Endothelial cell (in vitro differentiated cells): ENCODE measurements at regions not wholly inside any gene's neighbourhood (a gene's known extent, or its start where the extent isn't known, plus 50 kb on each side); places are given as distances from the start of the nearest gene placed in this dataset.

Source experiments
- DNase-seq: peaks from one replicate; pipeline ENCODE4 v3.0.0; 2021; ENCODE audit warnings: low spot score
- H3K27ac Mint-ChIP-seq: one replicate; pipeline ENCODE4 v1.8.0; 2021; ENCODE audit warnings: mixed read lengths, inconsistent platforms; ENCODE audit not compliant: unreplicated experiment
- H3K27me3 Mint-ChIP-seq: one replicate; pipeline ENCODE4 v1.8.0; 2021; ENCODE audit warnings: mild to moderate bottlenecking, moderate library complexity, mixed read lengths, inconsistent platforms; ENCODE audit not compliant: unreplicated experiment
- H3K36me3 Mint-ChIP-seq: one replicate; pipeline ENCODE4 v1.8.0; 2021; ENCODE audit warnings: mild to moderate bottlenecking, low read depth, mixed read lengths, inconsistent platforms; ENCODE audit not compliant: unreplicated experiment
- H3K4me1 Mint-ChIP-seq: one replicate; pipeline ENCODE4 v1.8.0; 2021; ENCODE audit warnings: mild to moderate bottlenecking, mixed read lengths, inconsistent platforms; ENCODE audit not compliant: unreplicated experiment
- H3K4me3 Mint-ChIP-seq: one replicate; pipeline ENCODE4 v1.8.0; 2021; ENCODE audit warnings: mild to moderate bottlenecking, mixed read lengths, inconsistent platforms; ENCODE audit not compliant: unreplicated experiment
- H3K9me3 Mint-ChIP-seq: one replicate; pipeline ENCODE4 v1.8.0; 2021; ENCODE audit warnings: mixed read lengths, inconsistent platforms; ENCODE audit not compliant: unreplicated experiment
- CTCF ChIP-seq: fragments of 200-600 bp; sonication (generic); IDR thresholded peaks from one replicate; pipeline ENCODE4 v1.5.0; 2021; ENCODE audit warnings: antibody characterized with exemption; ENCODE audit not compliant: unreplicated experiment

GRCh38 chr11:11192541-11192940 lies 160.5 kb downstream of the CSNK2A3 start:
- Mint-ChIP-seq H3K36me3 (no peaks in the 10 kb centered on the region), H3K9me3 (no peaks in the 10 kb centered on the region), H3K4me1 (peaks cover 8% of the 10 kb centered on the region), H3K27ac (no peak overlapping the region), H3K27me3 (peaks cover 4% of the 10 kb centered on the region), H3K4me3 (no peak overlapping the region)
- DNase-seq = no peak
- TF ChIP-seq CTCF = no peak

GRCh38 chr11:11189506-11189905 lies 163.5 kb downstream of the CSNK2A3 start:
- H3K36me3 Mint-ChIP-seq = no peaks in the 10 kb centered on the region
- no peak for TF ChIP-seq CTCF
- H3K4me1 Mint-ChIP-seq = peaks cover 2% of the 10 kb centered on the region
- no peak for DNase-seq
- H3K27me3 Mint-ChIP-seq = peaks cover under 1% of the 10 kb centered on the region
- H3K4me3 Mint-ChIP-seq = no peak overlapping the region
- no peak overlapping the region for H3K27ac Mint-ChIP-seq
- no peaks in the 10 kb centered on the region for H3K9me3 Mint-ChIP-seq

GRCh38 chr11:11186249-11186648 lies 166.8 kb downstream of the CSNK2A3 start:
- Mint-ChIP-seq H3K36me3 (no peaks in the 10 kb centered on the region), H3K27ac (no peak overlapping the region), H3K4me3 (no peak overlapping the region), H3K4me1 (peaks cover 8% of the 10 kb centered on the region), H3K9me3 (no peaks in the 10 kb centered on the region), H3K27me3 (no peaks in the 10 kb centered on the region)
- TF ChIP-seq CTCF = no peak
- DNase-seq = no peak

GRCh38 chr11:11182261-11182660 lies 170.8 kb downstream of the CSNK2A3 start:
- no peaks in the 10 kb centered on the region for H3K9me3 Mint-ChIP-seq
- no peaks in the 10 kb centered on the region for H3K27me3 Mint-ChIP-seq
- TF ChIP-seq CTCF = no peak
- no peaks in the 10 kb centered on the region for H3K36me3 Mint-ChIP-seq
- no peak overlapping the region for H3K27ac Mint-ChIP-seq
- no peak for DNase-seq
- H3K4me1 Mint-ChIP-seq = peaks cover 8% of the 10 kb centered on the region
- H3K4me3 Mint-ChIP-seq = no peak overlapping the region

- H3K27ac Mint-ChIP-seq = no peak overlapping the region
- no peak for DNase-seq
- no peak for TF ChIP-seq CTCF
Observed at GRCh38 chr11:11178671-11179638, 174.1 kb downstream of the CSNK2A3 start.

More at GRCh38 chr11:11178671-11179638, 174.1 kb downstream of the CSNK2A3 start:
- Mint-ChIP-seq H3K4me3 (no peak overlapping the region), H3K4me1 (peaks cover 18% of the 10 kb centered on the region), H3K9me3 (no peaks in the 10 kb centered on the region), H3K36me3 (no peaks in the 10 kb centered on the region), H3K27me3 (no peaks in the 10 kb centered on the region)
